GM12891 (cell line): ENCODE measurements at regions not wholly inside any gene's neighbourhood (a gene's known extent, or its start where the extent isn't known, plus 50 kb on each side); places are given as distances from the start of the nearest gene placed in this dataset.
"Not testable (repeated sequence)": the region's sequence is repeated elsewhere in the genome, so short reads cannot be mapped to it uniquely, and the experiment has no call there.

Source experiments
- DNase-seq: peaks from one replicate; pipeline ENCODE4 v3.0.0; 2011; ENCODE audit warnings: low spot score; ENCODE audit not compliant: insufficient read length
- FAIRE-seq: peaks from 2 replicates; lab custom pipeline; 2011; peaks lifted over from hg19 to GRCh38; lab: Jason Lieb, UNC
- PAX5 ChIP-seq: IDR thresholded peaks from 2 replicates; pipeline ENCODE4 v1.6.1; 2011; ENCODE audit warnings: low read length, moderate library complexity, mild to moderate bottlenecking; ENCODE audit not compliant: insufficient read depth, severe bottlenecking
- POLR2A ChIP-seq: IDR thresholded peaks from 2 replicates; pipeline ENCODE4 v1.6.1; 2011; ENCODE audit warnings: low read depth, low read length, control low read depth
- POLR2AphosphoS5 ChIP-seq: IDR thresholded peaks from 2 replicates; pipeline ENCODE4 v1.6.1; 2011; ENCODE audit warnings: low read depth, low read length, control low read depth
- POU2F2 ChIP-seq: IDR thresholded peaks from 2 replicates; pipeline ENCODE4 v1.6.1; 2011; ENCODE audit warnings: low read depth, mild to moderate bottlenecking, control low read depth, low read length, moderate library complexity
- SPI1 ChIP-seq: IDR thresholded peaks from 2 replicates; pipeline ENCODE4 v1.6.1; 2011; ENCODE audit warnings: low read depth, low read length, control low read depth
- TAF1 ChIP-seq: IDR thresholded peaks from 2 replicates; pipeline ENCODE4 v1.6.1; 2011; ENCODE audit warnings: low read depth, low read length, control low read depth

DNA sequence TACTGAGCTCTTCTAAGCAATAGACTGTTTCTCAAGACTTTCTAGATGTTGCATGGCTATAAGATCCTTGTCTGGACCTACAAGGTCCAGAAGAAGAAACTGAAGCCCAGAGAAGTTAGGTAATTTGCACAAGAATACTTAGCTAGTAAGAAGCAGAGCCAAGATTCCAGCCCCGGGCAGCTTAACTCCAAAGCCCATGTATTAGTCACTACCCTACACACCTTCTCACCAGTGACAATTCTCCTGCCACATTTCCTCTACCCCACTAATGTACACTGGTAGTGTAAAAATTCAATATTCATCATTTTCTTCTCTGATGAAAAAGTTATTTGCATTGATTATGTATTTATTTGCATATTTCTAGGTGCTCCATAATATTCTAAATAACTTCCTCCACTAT, 95.5 kb upstream of the CREB1 start:
- DNase-seq = no peak
- TF ChIP-seq PAX5 (no peak), POLR2A (no peak), TAF1 (no peak), SPI1 (no peak), POU2F2 (no peak), POLR2AphosphoS5 (no peak)
- FAIRE-seq = no peak

DNA sequence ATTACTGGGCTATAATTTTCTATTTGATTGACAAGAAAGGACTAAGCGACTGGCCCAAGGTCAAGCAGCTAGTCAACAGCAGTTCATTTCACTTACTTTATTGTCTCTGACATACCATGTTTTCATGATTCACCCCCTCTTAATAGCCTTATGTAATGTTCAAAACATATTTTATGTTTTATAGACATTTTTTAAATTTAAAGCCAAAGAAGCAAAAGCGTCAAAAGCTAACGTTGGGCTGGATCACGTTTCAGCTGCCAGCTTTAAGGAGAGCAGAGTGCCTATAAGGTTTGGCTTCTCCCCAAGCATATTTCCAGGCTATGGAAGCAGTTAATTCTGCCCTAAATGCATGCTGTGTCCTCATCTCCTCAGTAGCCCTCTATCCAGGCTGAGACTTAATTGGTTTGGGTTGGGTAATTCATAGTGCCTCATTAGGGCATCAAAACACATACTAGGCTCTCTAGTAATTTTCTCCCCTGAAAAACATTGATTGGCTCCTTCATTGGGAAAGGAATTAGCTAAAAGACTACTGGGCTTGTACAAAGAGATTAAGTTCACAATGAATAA, 94.8 kb upstream of the CREB1 start:
- no peak for FAIRE-seq
- TF ChIP-seq PAX5 (no peak), POLR2A (no peak), POU2F2 (no peak), POLR2AphosphoS5 (no peak), TAF1 (no peak), SPI1 (no peak)
- no peak for DNase-seq

GRCh38 chr2:207437136-207437523, 92.6 kb upstream of the CREB1 start:
- DNase-seq (no peak), FAIRE-seq (no peak)
- no peak for TF ChIP-seq TAF1
- TF ChIP-seq POU2F2 = no peak
- no peak for TF ChIP-seq SPI1
- no peak for TF ChIP-seq PAX5
- no peak for TF ChIP-seq POLR2AphosphoS5
- TF ChIP-seq POLR2A = no peak

- TF ChIP-seq PAX5 (no peak), POLR2A (no peak), TAF1 (no peak), POLR2AphosphoS5 (no peak)
- no peak for DNase-seq
- FAIRE-seq = no peak
Measured at GRCh38 chr2:207437524-207438143, 92.1 kb upstream of the CREB1 start.

DNA sequence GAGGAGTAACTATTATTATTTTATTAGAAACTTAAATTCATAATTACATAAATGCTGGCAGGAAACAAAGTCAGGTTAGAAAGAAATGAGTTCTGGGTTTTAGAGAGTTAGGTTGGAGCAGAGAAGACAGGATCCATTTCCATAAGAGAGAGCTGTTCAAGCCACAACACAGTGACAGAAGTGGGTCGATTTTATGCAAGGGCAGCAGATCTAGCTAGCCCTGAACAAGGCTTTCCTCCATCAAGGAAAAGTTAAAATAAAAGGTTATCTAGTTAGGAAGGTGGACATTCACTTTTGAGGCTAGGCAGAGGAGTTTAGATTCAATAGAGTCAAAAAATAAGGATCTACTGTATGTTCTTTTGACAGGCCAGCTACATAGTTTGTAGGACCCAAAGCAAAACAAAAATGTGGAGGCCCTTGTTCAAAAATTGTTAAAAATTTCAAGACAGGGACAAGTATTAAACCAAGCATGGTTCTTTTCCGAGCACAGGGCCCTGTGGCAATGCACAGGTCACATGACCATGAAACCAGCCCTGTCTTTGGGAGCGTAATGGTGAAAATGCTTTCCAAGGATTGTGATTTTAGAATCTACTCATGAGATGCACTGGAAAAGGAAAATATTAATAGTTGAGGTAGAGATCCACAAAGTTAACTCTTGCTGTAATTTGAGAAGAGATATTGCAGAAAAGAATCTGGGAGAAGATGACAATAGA, 91.2 kb upstream of the CREB1 start:
- TF ChIP-seq SPI1 = no peak
- TF ChIP-seq TAF1 = no peak
- TF ChIP-seq POU2F2 = no peak
- TF ChIP-seq POLR2A = no peak
- no peak for TF ChIP-seq PAX5
- TF ChIP-seq POLR2AphosphoS5 = no peak
- DNase-seq (no peak), FAIRE-seq (no peak)

DNA sequence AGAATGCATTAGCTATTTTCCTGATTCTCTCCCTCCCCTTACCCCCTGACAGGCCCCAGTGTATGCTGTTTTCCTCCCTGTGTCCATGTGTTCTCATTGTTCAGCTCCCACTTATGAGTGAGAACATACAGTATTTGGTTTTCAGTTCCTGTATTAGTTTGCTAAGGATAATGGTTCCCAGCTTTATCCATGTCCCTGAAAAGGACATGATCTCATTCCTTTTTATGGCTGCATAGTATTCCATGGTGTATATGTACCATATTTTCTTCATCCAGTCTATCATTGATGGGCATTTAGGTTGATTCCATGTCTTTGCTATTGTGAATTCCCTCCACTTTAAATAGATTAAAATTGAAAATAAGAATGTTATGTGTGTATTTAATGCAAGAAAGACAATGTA, 89.9 kb upstream of the CREB1 start:
- not testable (repeated sequence) for FAIRE-seq, DNase-seq

GRCh38 chr2:207444756-207445155, 85.0 kb upstream of the CREB1 start:
- FAIRE-seq (no peak), DNase-seq (no peak)
- no peak for TF ChIP-seq TAF1
- no peak for TF ChIP-seq POU2F2
- TF ChIP-seq SPI1 = no peak
- no peak for TF ChIP-seq POLR2A
- no peak for TF ChIP-seq PAX5
- no peak for TF ChIP-seq POLR2AphosphoS5

GRCh38 chr2:207446653-207447052, 83.1 kb upstream of the CREB1 start:
- no peak for FAIRE-seq
- no peak for TF ChIP-seq POLR2AphosphoS5
- no peak for TF ChIP-seq PAX5
- no peak for TF ChIP-seq TAF1
- TF ChIP-seq POLR2A = no peak
- no peak for TF ChIP-seq SPI1
- TF ChIP-seq POU2F2 = no peak
- DNase-seq = no peak

DNA sequence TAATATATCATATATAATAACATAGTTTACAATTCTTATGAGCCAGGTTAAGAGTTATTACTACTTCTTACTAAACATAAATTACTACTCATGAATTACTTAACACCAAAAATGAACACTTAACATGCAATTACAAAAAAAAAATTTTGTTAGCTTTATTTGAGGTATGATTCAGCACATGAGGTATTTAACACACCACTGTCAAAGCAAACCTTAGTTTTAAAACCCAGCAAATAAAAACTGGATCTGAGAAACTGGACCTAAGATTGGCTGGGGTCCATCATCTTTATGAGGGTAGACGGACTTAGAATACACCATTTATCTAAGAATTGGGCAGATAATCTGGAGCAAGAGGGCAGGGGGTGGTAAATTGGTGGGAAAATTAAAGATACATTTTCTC, 81.8 kb upstream of the CREB1 start:
- TF ChIP-seq SPI1 (no peak), PAX5 (no peak), TAF1 (no peak), POLR2A (no peak), POLR2AphosphoS5 (no peak), POU2F2 (no peak)
- FAIRE-seq = no peak

More for the DNA sequence above, 81.8 kb upstream of the CREB1 start:
- DNase-seq = no peak
